SU-DHL-6 (cell line): ENCODE measurements at regions not wholly inside any gene's neighbourhood (a gene's known extent, or its start where the extent isn't known, plus 50 kb on each side); places are given as distances from the start of the nearest gene placed in this dataset.

Source experiments
- EZH2phosphoT487 ChIP-seq: fragments of 200-600 bp; sonication (generic), shearing (Covaris generic); conservative IDR thresholded peaks from 2 replicates; pipeline ENCODE4 v1.6.1; 2018; ENCODE audit warnings: mild to moderate bottlenecking, antibody characterized with exemption, low read length, moderate library complexity, mixed read lengths
- TF ChIP-seq, protein P1 (sequence below): fragments of 200-600 bp; sonication (generic); IDR thresholded peaks from one replicate; pipeline ENCODE4 v1.5.1; 2017; ENCODE audit warnings: antibody characterized with exemption, mild to moderate bottlenecking, low read length, moderate library complexity; ENCODE audit not compliant: insufficient read depth, poor library complexity, severe bottlenecking

DNA sequence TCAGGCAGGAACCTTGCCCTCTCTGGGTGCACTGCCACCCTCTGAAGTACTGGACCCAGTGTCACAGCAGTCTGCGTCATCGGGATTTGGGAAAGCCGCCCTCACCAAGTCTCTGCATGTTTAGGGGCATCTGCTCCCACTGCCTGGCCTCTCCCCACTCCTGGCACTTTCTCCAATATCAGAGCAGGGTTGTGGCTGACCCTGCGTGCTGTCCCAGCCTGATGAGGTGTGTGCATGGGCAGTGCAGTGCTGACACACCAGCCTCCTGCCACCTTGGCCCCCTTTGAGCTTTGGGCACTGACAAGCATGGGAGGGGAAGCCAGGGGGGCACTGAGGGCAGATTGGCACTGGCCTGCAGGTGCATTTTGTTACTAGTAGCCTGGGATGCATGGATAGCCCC is 652.5 kb downstream of the GABRG1 start:
- TF ChIP-seq, protein P1, sequence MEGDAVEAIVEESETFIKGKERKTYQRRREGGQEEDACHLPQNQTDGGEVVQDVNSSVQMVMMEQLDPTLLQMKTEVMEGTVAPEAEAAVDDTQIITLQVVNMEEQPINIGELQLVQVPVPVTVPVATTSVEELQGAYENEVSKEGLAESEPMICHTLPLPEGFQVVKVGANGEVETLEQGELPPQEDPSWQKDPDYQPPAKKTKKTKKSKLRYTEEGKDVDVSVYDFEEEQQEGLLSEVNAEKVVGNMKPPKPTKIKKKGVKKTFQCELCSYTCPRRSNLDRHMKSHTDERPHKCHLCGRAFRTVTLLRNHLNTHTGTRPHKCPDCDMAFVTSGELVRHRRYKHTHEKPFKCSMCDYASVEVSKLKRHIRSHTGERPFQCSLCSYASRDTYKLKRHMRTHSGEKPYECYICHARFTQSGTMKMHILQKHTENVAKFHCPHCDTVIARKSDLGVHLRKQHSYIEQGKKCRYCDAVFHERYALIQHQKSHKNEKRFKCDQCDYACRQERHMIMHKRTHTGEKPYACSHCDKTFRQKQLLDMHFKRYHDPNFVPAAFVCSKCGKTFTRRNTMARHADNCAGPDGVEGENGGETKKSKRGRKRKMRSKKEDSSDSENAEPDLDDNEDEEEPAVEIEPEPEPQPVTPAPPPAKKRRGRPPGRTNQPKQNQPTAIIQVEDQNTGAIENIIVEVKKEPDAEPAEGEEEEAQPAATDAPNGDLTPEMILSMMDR: no peak
- no peak for TF ChIP-seq EZH2phosphoT487
